GM03348 (cell line): ENCODE measurements at regions not wholly inside any gene's neighbourhood (a gene's known extent, or its start where the extent isn't known, plus 50 kb on each side); places are given as distances from the start of the nearest gene placed in this dataset.
"Not testable (repeated sequence)": the region's sequence is repeated elsewhere in the genome, so short reads cannot be mapped to it uniquely, and the experiment has no call there.

ENCODE experiments used
- DNase-seq: peaks from one replicate; pipeline ENCODE4 v3.0.0; 2012; ENCODE audit warnings: low spot score

DNA sequence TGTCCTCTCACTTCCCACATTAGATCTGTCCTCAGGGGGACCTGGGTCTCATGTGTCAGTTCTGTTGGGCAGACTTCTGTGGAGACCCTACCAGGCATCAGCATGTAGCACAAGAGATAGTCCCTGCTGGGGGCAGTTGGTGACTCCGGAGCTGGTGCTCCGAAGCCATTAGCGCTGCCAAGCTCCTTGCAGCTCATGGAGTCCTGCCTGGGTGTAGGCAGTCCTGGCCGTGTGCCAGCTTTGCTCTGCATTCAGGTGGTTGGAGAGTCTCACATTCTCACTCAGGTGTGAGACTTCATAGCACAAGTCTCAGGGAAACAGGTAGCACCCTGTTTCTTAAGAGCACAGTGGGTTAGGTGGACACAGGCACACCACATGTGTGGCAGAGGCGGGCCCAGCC, 202.3 kb downstream of the LIPI start:
- DNase-seq, result not testable (repeated sequence)

GRCh38 chr21:14008006-14008405, 202.7 kb downstream of the LIPI start:
- not testable (repeated sequence) for DNase-seq

- not testable (repeated sequence) for DNase-seq
Observed at GRCh38 chr21:14006144-14006543, 204.6 kb downstream of the LIPI start.

- not testable (repeated sequence) for DNase-seq
Observed at GRCh38 chr21:13986996-13987958, 223.5 kb downstream of the LIPI start.

- DNase-seq, result not testable (repeated sequence)
Observed at GRCh38 chr21:13985865-13986863, 224.6 kb downstream of the LIPI start.

DNA sequence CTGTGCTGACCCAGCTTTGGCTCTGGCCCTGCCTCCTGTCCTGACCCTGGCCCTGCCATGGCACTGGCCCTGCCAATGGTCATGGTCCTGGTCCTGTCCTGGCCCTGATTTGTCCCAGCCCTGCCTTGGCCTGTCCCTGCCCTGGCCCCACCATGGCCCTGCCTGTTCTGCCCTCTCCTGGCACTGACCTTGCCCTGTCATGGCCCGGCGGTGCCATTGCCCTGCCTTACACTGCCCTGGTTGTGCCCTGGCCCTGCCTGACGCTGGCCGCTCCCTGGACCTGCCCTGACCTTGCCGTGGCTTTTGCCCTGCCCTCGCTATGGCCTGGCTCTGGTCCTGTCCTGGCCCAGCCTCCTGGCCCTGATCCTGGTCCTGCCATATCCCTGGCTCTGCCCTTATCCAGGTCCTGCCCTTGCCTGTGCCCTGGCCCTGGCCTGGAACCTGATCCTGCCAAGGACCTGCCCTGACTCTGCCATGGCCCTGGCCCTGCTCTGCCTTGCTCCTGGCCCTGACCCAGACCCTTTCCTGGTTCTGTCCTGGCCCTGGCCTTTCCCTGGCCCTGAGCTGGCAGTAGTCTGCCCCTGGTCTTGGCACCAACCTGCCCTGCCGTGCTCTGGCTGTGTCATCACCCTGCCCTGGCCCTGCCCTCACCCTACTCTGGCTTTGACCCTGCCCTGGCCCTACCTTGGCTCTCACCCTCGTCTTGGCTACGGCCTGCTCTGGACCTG, 225.5 kb downstream of the LIPI start:
- not testable (repeated sequence) for DNase-seq

DNA sequence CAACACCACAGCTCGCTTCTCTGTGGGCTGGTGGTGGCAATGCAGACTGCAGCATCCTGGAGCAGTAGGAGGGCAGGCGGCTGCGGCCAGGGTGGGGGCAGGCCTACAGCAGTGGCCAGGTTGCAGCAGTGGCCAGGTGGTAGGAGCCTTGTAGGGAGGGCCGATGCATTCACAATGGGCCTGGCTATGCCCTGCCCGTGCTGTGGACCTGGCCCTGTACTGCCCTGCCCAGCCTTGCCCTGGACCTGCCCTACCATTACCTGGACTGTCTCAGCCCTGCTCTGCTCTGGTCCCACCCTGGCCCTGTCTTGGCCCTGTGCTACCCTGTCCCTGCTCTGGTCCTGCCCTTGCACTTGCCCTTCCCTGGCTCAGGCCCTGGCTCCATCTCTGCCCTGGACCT, 226.0 kb downstream of the LIPI start:
- not testable (repeated sequence) for DNase-seq

- not testable (repeated sequence) for DNase-seq
Observed at GRCh38 chr21:13981176-13982087, 229.3 kb downstream of the LIPI start.

DNA sequence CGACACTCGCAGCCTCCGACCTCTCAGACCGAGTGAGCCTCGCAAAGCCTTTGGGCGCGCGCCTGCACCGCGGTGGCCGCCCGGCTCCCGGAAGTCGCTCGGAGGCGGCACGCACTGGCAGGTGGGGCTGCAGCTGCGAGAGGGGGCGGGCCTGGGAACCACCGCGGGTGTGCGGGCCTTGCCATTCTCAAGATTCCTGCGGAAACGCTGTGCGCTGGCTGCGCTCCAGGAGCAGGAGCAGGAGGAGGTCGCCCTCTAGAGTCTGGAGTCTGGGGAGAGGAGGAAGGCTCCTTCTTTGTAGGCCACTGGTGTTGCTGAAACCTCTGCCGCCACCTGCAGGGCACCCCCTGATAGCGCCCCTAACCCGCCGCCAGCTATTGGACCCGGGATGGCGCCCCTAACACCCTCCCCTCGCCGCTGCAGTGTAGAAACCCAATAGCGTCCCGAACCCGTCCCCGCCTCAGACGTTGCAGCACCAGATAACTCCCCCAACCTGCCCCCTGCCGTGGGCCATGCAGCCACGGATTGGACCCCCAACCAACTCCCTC, 230.6 kb downstream of the LIPI start:
- not testable (repeated sequence) for DNase-seq

GRCh38 chr21:13979608-13980007, 231.1 kb downstream of the LIPI start:
- not testable (repeated sequence) for DNase-seq

GRCh38 chr21:13974582-13974981, 236.2 kb downstream of the LIPI start:
- DNase-seq, result not testable (repeated sequence)

GRCh38 chr21:13969853-13970252, 240.9 kb downstream of the LIPI start:
- DNase-seq, result not testable (repeated sequence)

DNA sequence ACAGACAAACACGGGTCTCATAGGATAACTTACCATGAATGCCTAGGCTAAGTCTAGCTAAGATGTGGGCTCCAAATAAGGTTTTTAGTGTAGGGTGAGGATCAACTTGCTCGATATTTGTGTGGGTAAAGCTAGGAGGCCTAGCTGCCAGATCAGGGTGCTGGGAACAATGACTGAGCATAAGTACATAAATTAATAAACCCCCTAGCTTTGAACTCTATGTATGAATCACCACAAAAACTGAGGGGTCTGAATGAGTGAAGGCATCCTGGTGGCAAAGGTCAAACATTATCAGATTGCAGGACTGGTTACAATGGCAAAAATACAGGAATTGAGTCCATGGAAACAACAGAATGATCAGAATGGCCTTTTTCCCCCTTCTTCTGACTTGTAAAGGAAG, 241.8 kb downstream of the LIPI start:
- DNase-seq, result not testable (repeated sequence)

GRCh38 chr21:13963259-13963658, 247.5 kb downstream of the LIPI start:
- DNase-seq, result not testable (repeated sequence)

GRCh38 chr21:13937236-13937635, 273.5 kb downstream of the LIPI start:
- DNase-seq, result no peak

- not testable (repeated sequence) for DNase-seq
Observed at GRCh38 chr21:13936033-13936937, 274.5 kb downstream of the LIPI start.

DNA sequence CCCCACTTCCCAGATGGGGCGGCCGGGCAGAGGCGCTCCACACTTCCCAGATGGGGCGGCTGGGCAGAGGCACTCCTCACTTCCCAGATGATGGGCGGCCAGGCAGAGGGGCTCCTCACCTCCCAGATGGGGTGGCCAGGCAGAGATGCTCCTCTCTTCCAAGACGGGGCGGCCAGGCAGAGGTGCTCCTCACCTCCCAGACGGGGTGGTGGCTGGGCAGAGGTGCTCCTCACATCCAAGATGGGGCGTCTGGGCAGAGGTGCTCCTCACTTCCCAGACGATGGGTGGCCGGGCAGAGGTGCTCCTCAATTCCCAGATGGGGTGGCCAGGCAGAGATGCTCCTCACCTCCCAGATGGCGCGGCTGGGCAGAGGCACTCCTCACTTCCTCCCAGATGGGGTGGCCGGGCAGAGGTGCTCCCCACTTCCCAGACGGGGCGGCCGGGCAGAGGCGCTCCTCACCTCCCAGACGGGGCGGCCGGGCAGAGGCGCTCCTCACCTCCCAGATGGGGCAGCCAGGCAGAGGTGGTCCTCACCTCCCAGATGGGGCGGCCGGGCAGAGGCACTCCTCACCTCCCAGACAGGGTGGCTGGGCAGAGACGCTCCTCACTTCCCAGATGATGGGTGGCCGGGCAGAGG, 275.2 kb downstream of the LIPI start:
- not testable (repeated sequence) for DNase-seq

DNA sequence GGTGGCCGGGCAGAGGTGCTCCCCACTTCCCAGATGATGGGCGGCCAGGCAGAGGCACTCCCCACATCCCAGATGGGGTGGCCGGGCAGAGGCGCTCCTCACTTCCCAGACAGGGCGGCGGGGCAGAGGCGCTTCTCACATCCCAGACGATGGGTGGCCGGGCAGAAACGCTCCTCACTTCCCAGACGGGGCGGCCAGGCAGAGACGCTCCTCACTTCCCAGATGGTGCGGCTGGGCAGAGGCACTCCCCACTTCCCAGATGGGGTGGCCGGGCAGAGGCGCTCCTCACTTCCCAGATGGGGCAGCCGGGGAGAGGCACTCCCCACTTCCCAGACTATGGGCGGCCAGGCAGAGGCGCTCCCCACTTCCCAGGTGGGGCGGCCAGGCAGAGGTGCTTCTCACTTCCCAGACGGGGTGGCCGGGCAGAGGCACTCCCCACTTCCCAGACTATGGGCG, 275.8 kb downstream of the LIPI start:
- not testable (repeated sequence) for DNase-seq
